22Rv1 (cell line): ENCODE measurements at regions not wholly inside any gene's neighbourhood (a gene's known extent, or its start where the extent isn't known, plus 50 kb on each side); places are given as distances from the start of the nearest gene placed in this dataset.

ENCODE experiments used
- CTCF ChIP-seq: fragments of 450-650 bp; IDR thresholded peaks from 2 replicates; pipeline ENCODE4 v1.5.1; 2017; ENCODE audit warnings: mild to moderate bottlenecking
- ZFX ChIP-seq: fragments of 450-650 bp; IDR thresholded peaks from 2 replicates; pipeline ENCODE4 v1.6.1; 2017; ENCODE audit warnings: antibody characterized with exemption, borderline replicate concordance

- TF ChIP-seq CTCF (no peak), ZFX (no peak)
These were observed 483.5 kb downstream of the ACTRT1 start for GRCh38 chrX:127568691-127569090.
